NCI-H774 (cell line): ENCODE measurements at regions not wholly inside any gene's neighbourhood (a gene's known extent, or its start where the extent isn't known, plus 50 kb on each side); places are given as distances from the start of the nearest gene placed in this dataset.

Experiments used
- DNase-seq: peaks from one replicate; lab custom pipeline; 2025; lab: John Stamatoyannopoulos, UW

- no peak for DNase-seq
Measured at GRCh38 chr1:218717575-218717974, 372.4 kb downstream of the TGFB2 start.

GRCh38 chr1:218718206-218718605 is 373.1 kb downstream of the TGFB2 start:
- DNase-seq: no peak

- DNase-seq: no peak
Measured at GRCh38 chr1:218718977-218719376, 373.8 kb downstream of the TGFB2 start.

- DNase-seq: no peak
Measured at GRCh38 chr1:218728898-218729565, 383.9 kb downstream of the TGFB2 start.

GRCh38 chr1:218735436-218736032 is 390.4 kb downstream of the TGFB2 start:
- DNase-seq: no peak

GRCh38 chr1:218739426-218739825 is 394.3 kb downstream of the TGFB2 start:
- DNase-seq: no peak

- no peak for DNase-seq
Measured at GRCh38 chr1:218741852-218742251, 396.7 kb downstream of the TGFB2 start.

- DNase-seq: no peak
Measured at GRCh38 chr1:218742467-218743262, 397.5 kb downstream of the TGFB2 start.

GRCh38 chr1:218743861-218744505 is 398.8 kb downstream of the TGFB2 start:
- DNase-seq: no peak

GRCh38 chr1:218748071-218748470 is 402.9 kb downstream of the TGFB2 start:
- DNase-seq: no peak

GRCh38 chr1:218750216-218750970 is 405.3 kb downstream of the TGFB2 start:
- no peak for DNase-seq

GRCh38 chr1:218751208-218751948 is 406.2 kb downstream of the TGFB2 start:
- no peak for DNase-seq

- DNase-seq: no peak
Measured at GRCh38 chr1:218752126-218752525, 407.0 kb downstream of the TGFB2 start.

- no peak for DNase-seq
Measured at GRCh38 chr1:218754477-218754876, 409.3 kb downstream of the TGFB2 start.

GRCh38 chr1:218755128-218755527 is 410.0 kb downstream of the TGFB2 start:
- DNase-seq: no peak

- DNase-seq: no peak
Measured at GRCh38 chr1:218759795-218760194, 413.9 kb upstream of the LYPLAL1 start.

- DNase-seq: no peak
Measured at GRCh38 chr1:218760601-218761570, 412.8 kb upstream of the LYPLAL1 start.

- no peak for DNase-seq
Measured at GRCh38 chr1:218763538-218763937, 410.1 kb upstream of the LYPLAL1 start.

- no peak for DNase-seq
Measured at GRCh38 chr1:218765753-218766152, 407.9 kb upstream of the LYPLAL1 start.

GRCh38 chr1:218771931-218772330 is 401.7 kb upstream of the LYPLAL1 start:
- DNase-seq: no peak
